Fibroblast of skin of left biceps (primary cell): ENCODE measurements at regions not wholly inside any gene's neighbourhood (a gene's known extent, or its start where the extent isn't known, plus 50 kb on each side); places are given as distances from the start of the nearest gene placed in this dataset.
"Not testable (repeated sequence)": the region's sequence is repeated elsewhere in the genome, so short reads cannot be mapped to it uniquely, and the experiment has no call there.

ENCODE experiments used
- DNase-seq, 2 experiments: peaks; one replicate each; pipeline ENCODE4 v3.0.0-alpha.2; 2013; ENCODE audit warnings: low read depth in 2 of 2

DNA sequence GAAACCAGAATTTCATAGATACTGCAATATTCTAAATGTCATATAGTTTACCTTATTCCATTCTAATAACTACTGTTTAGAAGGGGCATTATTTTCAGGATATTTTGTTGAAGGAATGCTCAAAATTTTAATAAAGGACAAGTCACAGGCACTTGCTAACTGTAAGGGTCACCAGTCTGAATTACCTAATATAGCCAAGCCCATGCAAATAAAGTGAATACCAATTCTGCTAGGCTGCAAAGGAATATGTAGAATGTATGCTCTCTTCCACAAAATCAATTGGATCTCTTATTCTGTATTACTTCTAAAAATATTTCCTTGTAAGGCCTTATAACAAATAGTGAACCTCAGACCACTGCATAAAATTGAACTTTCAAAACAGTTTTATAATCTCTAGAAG is 52.3 kb upstream of the FAT4 start:
- no peak for DNase-seq

GRCh38 chr4:125262079-125262478 is 52.7 kb upstream of the FAT4 start:
- DNase-seq: no peak

GRCh38 chr4:125254106-125254505 is 60.6 kb upstream of the FAT4 start:
- peak; percentile 17 to 30 for DNase-seq

GRCh38 chr4:125244848-125245450 is 69.8 kb upstream of the FAT4 start:
- DNase-seq: no peak

DNA sequence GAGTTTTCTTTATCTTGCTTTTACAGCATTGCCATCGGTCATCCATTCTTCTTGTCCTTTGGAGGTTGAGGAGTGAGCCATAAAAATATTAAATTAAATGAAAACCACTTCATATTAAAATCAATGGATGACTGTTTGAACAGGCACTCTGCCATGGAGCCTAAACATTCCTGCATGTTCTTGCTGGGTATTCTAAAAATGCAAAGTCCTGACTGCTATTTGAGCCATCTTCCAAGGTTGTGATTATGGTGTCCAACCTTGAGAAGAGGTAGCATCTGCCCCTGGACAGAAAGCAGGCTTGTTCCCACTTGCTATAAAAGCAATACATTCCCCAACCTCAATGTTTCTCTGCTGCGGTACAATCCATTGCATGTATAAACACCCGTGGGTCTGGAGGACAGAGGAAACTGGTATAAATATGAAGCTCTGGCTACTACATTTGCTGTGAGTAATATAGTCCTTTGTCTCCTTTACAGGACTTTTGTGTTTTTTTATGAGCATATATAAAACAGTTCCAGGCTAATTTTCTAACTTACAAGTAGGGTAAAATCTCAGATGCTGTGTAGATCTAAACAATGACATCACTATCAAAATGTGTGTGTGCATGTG is 70.9 kb upstream of the FAT4 start:
- DNase-seq: no peak

GRCh38 chr4:125235971-125236370 is 78.8 kb upstream of the FAT4 start:
- no peak for DNase-seq

- DNase-seq: no peak
Measured at GRCh38 chr4:125231661-125232060, 83.1 kb upstream of the FAT4 start.

- no peak for DNase-seq
Measured at GRCh38 chr4:125229596-125230058, 85.1 kb upstream of the FAT4 start.

GRCh38 chr4:125225806-125226205 is 88.9 kb upstream of the FAT4 start:
- no peak for DNase-seq

GRCh38 chr4:125200556-125200955 is 114.2 kb upstream of the FAT4 start:
- DNase-seq: no peak

DNA sequence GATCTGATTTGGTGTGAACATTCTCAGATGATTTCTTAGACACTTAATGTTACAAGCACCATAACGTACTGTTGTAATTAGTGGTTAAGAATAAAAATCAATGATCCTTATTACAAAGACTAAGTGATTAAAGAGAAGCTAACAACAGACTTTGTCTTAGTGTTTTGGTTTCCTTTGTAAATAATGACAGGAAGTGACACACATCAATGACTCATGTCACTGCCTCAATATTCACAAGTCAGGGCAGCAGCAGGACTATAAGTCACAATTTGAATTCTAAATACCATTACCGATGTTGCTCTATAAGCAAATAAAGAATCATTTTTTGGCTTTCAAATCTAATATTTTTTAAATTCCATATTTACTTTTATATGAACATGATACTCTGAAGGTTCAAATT is 115.8 kb upstream of the FAT4 start:
- DNase-seq: no peak

- not testable (repeated sequence) for DNase-seq
Measured at GRCh38 chr4:125191874-125192459, 122.8 kb upstream of the FAT4 start.

GRCh38 chr4:125191232-125191631 is 123.5 kb upstream of the FAT4 start:
- DNase-seq: peak; percentile 59 to 74

DNA sequence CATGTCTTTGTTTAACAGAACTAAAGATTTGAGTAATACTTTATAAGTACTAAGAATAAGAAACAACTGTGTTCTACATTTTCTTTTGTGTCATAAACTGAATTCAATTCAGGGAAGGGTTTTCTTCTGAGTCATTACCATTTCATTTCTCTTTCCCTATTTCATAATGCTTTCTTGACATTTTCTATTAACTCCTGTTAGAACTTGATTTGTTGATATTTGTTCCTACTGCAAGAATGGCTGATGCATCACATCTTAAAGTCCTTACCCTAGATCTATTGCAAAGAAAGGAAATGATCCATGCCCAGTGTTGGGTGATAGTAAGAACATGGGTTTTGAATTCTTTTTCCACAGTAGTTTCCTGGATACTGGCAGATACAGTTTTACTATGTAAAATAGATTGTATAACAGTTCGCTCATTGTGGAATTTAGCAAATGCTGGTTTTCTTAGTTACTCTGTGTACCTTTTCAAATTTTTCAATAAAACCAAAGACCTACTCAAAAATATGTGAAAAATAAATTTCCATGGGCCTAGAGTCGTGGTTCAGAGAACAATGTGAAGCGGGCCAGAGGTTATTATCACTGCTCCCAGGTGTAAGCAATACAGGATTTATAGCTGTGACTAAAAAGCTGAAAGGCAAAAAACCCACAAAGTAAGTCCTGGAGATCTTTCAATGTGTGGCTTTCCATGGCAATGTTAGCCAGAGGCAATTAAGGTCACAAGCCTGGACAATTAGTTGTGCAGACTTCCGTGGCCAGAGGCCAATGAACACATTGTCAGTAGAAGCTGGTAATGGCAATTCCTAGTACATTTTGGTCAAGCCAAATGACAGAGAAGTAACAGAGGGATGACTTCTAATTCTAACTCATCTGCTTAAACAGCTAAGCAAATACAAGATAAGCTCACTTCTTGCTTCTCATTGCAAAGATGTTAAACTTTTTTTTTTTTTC is 127.3 kb upstream of the FAT4 start:
- DNase-seq: peak; percentile 40 to 56

- no peak for DNase-seq
Measured at GRCh38 chr4:125184116-125184515, 130.6 kb upstream of the FAT4 start.

DNA sequence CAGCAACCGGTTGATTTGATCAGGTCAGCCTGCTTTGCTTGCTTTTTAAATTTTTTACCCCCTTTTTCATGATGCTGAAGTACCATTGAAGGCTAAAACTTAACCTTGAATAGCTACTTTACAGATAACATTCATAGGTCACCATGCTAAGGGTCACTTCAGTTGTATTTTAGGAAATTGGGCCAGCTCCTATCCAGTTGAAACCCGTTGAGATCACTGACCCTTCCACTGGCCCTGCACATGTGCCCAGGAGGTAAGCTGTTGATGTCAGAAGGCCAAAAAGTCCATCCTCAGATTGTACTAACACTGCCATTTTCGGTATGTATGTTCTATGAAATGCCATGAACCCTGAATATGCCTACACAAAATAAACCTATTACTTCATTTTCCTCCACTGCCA is 133.0 kb upstream of the FAT4 start:
- DNase-seq: no peak

- no peak for DNase-seq
Measured at GRCh38 chr4:125179727-125180126, 135.0 kb upstream of the FAT4 start.

DNA sequence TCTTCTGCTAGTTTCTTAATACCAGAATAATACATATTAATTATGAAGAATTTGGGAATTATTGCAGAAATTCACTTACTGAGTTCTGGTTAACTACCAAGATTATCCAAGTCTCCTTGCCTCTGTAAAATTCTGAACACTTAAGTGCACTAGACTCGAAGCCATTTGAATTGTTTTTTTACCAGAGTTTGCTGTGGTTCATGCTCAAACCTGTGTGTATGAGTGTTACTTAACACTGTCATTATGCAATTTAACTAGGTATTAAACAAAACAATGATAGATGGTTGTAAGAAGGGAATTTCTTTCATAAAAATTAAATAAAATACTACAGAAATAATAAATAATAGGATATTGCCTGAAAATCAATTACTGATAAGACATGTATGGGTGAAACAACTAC is 145.6 kb upstream of the FAT4 start:
- DNase-seq: no peak

DNA sequence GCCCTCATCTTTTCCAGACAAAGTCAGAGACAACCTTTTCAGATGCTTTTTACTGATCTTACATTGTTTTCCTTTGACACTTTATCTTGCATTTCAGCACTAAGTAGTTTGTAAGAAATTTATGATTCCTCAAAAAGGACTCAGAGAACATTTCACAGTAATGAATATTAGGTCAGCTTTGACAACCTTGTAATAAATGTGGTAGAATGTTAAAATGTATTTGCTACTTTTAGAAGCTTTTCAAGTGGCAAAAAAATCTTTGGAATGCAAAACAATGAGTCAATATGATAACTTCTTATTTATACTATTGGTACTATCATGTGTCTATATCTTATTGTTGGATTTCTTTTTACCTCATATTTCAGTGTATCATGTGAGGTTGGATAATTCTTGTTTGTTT is 146.2 kb upstream of the FAT4 start:
- DNase-seq: no peak

DNA sequence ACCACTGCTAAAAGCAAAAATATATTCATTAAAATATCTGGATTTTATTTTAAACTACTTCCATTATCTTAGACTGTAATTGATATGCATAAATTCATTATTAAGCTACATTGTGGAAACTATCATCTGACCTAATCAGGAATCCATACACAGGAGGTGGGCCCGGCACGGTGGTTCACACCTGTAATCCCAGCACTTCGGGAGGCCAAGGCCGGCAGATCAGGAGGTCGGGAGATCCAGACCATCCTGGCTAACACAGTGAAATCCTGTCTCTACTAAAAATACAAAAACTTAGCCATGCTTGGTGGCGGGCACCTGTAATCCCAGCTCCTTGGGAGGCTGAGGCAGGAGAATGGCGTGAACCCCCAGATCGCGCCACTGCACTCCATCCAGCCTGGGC is 148.7 kb upstream of the FAT4 start:
- not testable (repeated sequence) for DNase-seq

- no peak for DNase-seq
Measured at GRCh38 chr4:125159001-125159400, 155.8 kb upstream of the FAT4 start.

GRCh38 chr4:125155251-125155650 is 159.5 kb upstream of the FAT4 start:
- no peak for DNase-seq
